Body of pancreas (tissue), 4 donors: ENCODE measurements at regions not wholly inside any gene's neighbourhood (a gene's known extent, or its start where the extent isn't known, plus 50 kb on each side); places are given as distances from the start of the nearest gene placed in this dataset.
"Not testable (repeated sequence)": the region's sequence is repeated elsewhere in the genome, so short reads cannot be mapped to it uniquely, and the experiment has no call there.

Source experiments
- ATAC-seq: fragments of 150-250 bp; one replicate; pipeline ENCODE4 v1.9.1; 2016
- DNase-seq, 4 donors: peaks; one replicate each; pipeline ENCODE4 v3.0.0-alpha.2; 2019
- H3K27ac ChIP-seq, 4 donors: fragments of 200-600 bp; sonication (generic); 1 replicate in 3 of 4; 2 replicates in 1 of 4; pipeline versions ENCODE4 v1.5.1 to v1.6.1; 2016 to 2019; ENCODE audit warnings: mild to moderate bottlenecking in 1 of 4, mixed read lengths in 1 of 4, moderate library complexity in 1 of 4
- H3K27me3 ChIP-seq, 2 donors: fragments of 200-600 bp; sonication (generic); one replicate each; pipeline ENCODE4 v1.6.0; 2016; ENCODE audit warnings: mild to moderate bottlenecking in 1 of 2
- H3K36me3 ChIP-seq, 2 donors: fragments of 200-600 bp; sonication (generic); replicated peaks in 1 of 2; 2 replicates each; pipeline ENCODE4 v1.5.1; 2016; ENCODE audit warnings: low read depth in 2 of 2; ENCODE audit not compliant: insufficient read depth in 1 of 2
- H3K4me1 ChIP-seq: fragments of 200-600 bp; sonication (generic); one replicate; pipeline ENCODE4 v1.6.0; 2016
- H3K4me3 ChIP-seq, 2 donors: fragments of 200-600 bp; sonication (generic); 1 replicate in 1 of 2; 2 replicates in 1 of 2; pipeline ENCODE4 v1.5.1; 2016 to 2019
- H3K9me3 ChIP-seq, 3 donors: fragments of 200-600 bp; sonication (generic); 1 replicate in 2 of 3; 2 replicates in 1 of 3; pipeline ENCODE4 v1.5.1; 2016
- CTCF ChIP-seq, 7 experiments: fragments of 450-650 bp in 4 of 7; fragments of 200-600 bp in 3 of 7; sonication (generic) in 3 of 7; IDR thresholded peaks; one replicate each; pipeline ENCODE4 v1.5.1; 2016 to 2019; ENCODE audit warnings: antibody characterized with exemption in 7 of 7
- POLR2A ChIP-seq, 3 donors: fragments of 450-650 bp; IDR thresholded peaks; one replicate each; pipeline ENCODE4 v1.6.1; 2016; ENCODE audit warnings: antibody characterized with exemption in 3 of 3, mild to moderate bottlenecking in 2 of 3
- WGBS, 2 donors: methylation state at CpG; one replicate each; pipeline ENCODE4 v1.1.5; 2017; 5-methylcytosine and 5-hydroxymethylcytosine counted together
- intact Hi-C: fragments of 100-400 bp; cut with DNase I; formaldehyde crosslinking; loops from one replicate; pipeline ENCODE4 v1.15.1; 2023

GRCh38 chr1:219099307-219099706 lies 74.4 kb upstream of the LYPLAL1 start:
- Histone ChIP-seq H3K4me3 (no peak overlapping the region), H3K36me3 (no peaks in the 10 kb centered on the region), H3K27me3 (no peaks in the 10 kb centered on the region), H3K27ac (no peak overlapping the region), H3K4me1 (no peaks in the 10 kb centered on the region), H3K9me3 (no peaks in the 10 kb centered on the region)
- intact Hi-C loops: no loop called here
- ATAC-seq (no peak), DNase-seq (no peak)
- TF ChIP-seq POLR2A (IDR thresholded peaks at IDR 0.05) (no peak), CTCF (IDR thresholded peaks at IDR 0.05) (no peak)
- 35 to 88% methylated on average over 1 of the region's 1 CpG for WGBS, 2 donors

GRCh38 chr1:219100059-219100458 lies 73.6 kb upstream of the LYPLAL1 start:
- H3K4me1 ChIP-seq: no peaks in the 10 kb centered on the region
- H3K9me3 ChIP-seq: no peaks in the 10 kb centered on the region
- intact Hi-C loops: no loop called here
- WGBS, 2 donors: 0 to 45% methylated on average over 1 of the region's 1 CpG
- no peaks in the 10 kb centered on the region for H3K36me3 ChIP-seq
- H3K4me3 ChIP-seq: no peak overlapping the region
- TF ChIP-seq POLR2A (IDR thresholded peaks at IDR 0.05) (no peak), CTCF (IDR thresholded peaks at IDR 0.05) (no peak)
- no peak overlapping the region for H3K27ac ChIP-seq
- no peaks in the 10 kb centered on the region for H3K27me3 ChIP-seq
- no peak for ATAC-seq
- no peak for DNase-seq

- intact Hi-C loops, H3K4me3 ChIP-seq, H3K27ac ChIP-seq, ATAC-seq, H3K9me3 ChIP-seq, DNase-seq, H3K4me1 ChIP-seq, H3K27me3 ChIP-seq, H3K36me3 ChIP-seq: not testable (repeated sequence)
- 47 to 52% methylated on average over 1 of the region's 1 CpG for WGBS, 2 donors
Observed at GRCh38 chr1:219102466-219102865, 71.2 kb upstream of the LYPLAL1 start.

GRCh38 chr1:219105893-219106292 lies 67.8 kb upstream of the LYPLAL1 start:
- H3K4me1 ChIP-seq: no peaks in the 10 kb centered on the region
- TF ChIP-seq CTCF (IDR thresholded peaks at IDR 0.05) (no peak), POLR2A (IDR thresholded peaks at IDR 0.05) (no peak)
- DNase-seq: no peak
- 86 to 95% methylated on average over 1 of the region's 1 CpG for WGBS, 2 donors
- H3K36me3 ChIP-seq: no peaks in the 10 kb centered on the region
- no peak overlapping the region for H3K27ac ChIP-seq
- ATAC-seq: no peak
- no peak overlapping the region for H3K4me3 ChIP-seq
- peaks cover 0 to 6% (median 0%) of the 10 kb centered on the region in 3 donors for H3K9me3 ChIP-seq
- H3K27me3 ChIP-seq: no peaks in the 10 kb centered on the region
- intact Hi-C loops: no loop called here

GRCh38 chr1:219109424-219110018 lies 64.2 kb upstream of the LYPLAL1 start:
- ATAC-seq (no peak), DNase-seq (no peak)
- Histone ChIP-seq H3K27me3 (no peaks in the 10 kb centered on the region), H3K4me3 (no peak overlapping the region), H3K4me1 (no peaks in the 10 kb centered on the region), H3K27ac (no peak overlapping the region), H3K36me3 (no peaks in the 10 kb centered on the region), H3K9me3 (peaks cover 0 to 6% (median 0%) of the 10 kb centered on the region in 3 donors)
- TF ChIP-seq CTCF (IDR thresholded peaks at IDR 0.05) (no peak), POLR2A (IDR thresholded peaks at IDR 0.05) (no peak)
- intact Hi-C loops: no loop called here
